Fibroblast of lung (primary cell): ENCODE measurements at regions not wholly inside any gene's neighbourhood (a gene's known extent, or its start where the extent isn't known, plus 50 kb on each side); places are given as distances from the start of the nearest gene placed in this dataset.

Experiments
- CTCF ChIP-seq, 2 donors: IDR thresholded peaks in 1 of 2; conservative IDR thresholded peaks in 1 of 2; 1 replicate in 1 of 2; 2 replicates in 1 of 2; pipeline ENCODE4 v1.5.1; 2011 to 2012; ENCODE audit warnings: low read length in 2 of 2, control low read depth in 1 of 2, inconsistent platforms in 1 of 2, low read depth in 1 of 2, mild to moderate bottlenecking in 1 of 2
- EZH2 ChIP-seq: IDR thresholded peaks from 2 replicates; pipeline ENCODE4 v1.5.1; 2012; ENCODE audit warnings: low read length, control low read depth, mild to moderate bottlenecking; ENCODE audit errors: missing control alignments

DNA sequence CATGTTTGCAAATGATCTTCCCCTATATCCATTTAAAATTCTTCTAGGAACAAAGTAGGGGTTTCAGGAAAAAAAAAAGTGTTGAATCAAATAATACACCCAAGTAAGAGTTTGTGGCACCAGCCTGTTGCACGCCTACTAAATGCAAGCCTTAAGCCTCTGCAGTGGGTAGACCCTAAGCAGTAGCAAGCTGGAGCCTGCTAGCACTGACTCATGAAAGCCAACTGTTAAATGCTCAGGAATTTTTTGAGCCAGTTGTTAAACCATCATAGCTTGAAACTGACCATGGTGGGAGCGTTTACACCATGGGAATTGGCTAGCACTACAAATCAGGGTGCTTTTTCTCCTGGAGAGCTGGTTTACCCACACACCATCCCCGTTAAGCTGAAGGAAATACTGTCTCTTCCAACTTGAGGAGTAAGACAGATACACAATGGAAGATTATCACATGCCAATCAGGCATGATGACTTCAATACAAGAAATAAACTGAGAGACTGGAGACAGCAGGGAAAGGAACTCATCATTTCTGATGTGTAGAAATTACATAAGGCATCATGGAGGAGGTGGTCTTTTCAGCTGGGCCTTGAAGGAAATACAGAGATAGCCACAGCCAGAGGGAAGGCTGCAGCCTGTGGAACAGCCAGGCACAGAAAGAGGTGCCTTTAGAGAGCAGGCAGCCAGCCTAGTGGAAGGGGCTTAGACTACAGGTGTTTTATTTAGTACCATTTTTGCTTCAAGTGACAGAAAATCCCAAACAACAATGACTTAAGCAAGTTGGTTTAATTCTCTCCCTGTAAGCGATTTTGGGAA lies 110.8 kb downstream of the SNX5 start:
- TF ChIP-seq EZH2, result no peak
- no peak for TF ChIP-seq CTCF (conservative IDR thresholded peaks at IDR 0.05 in 1 of 2, IDR thresholded peaks at IDR 0.05 in 1 of 2; ENCODE audit: low read depth in 1 of 2, low read length in 2 of 2)
